Astrocyte of the spinal cord (primary cell): ENCODE measurements at regions not wholly inside any gene's neighbourhood (a gene's known extent, or its start where the extent isn't known, plus 50 kb on each side); places are given as distances from the start of the nearest gene placed in this dataset.
A peak's percentile ranks its signal among the peaks of the same experiment; 100 is the strongest.

Source experiments
- DNase-seq: peaks from one replicate; pipeline ENCODE4 v3.0.0; 2011; ENCODE audit warnings: low read depth, low spot score
- H3K4me3 ChIP-seq: 2 replicates; pipeline ENCODE4 v1.5.1; 2011; ENCODE audit warnings: low read depth, mild to moderate bottlenecking, low read length, moderate library complexity
- CTCF ChIP-seq: IDR thresholded peaks from 2 replicates; pipeline ENCODE4 v1.5.1; 2012; ENCODE audit warnings: low read depth, mild to moderate bottlenecking, low read length, inconsistent platforms
- in situ Hi-C: cut with HindIII; loops from 2 replicates; pipeline ENCODE4 v1.10.0; 2017; ENCODE audit warnings: low sequenced_read_pairs

GRCh38 chr9:79131824-79132377 lies 439.9 kb upstream of the TLE4 start:
- in situ Hi-C loops: loop anchor here (25.0 kb wide), 1 partner anchor 430 kb away; the partner anchor contains the start of gene TLE4
- no peak for TF ChIP-seq CTCF

GRCh38 chr9:79134654-79135053 lies 437.1 kb upstream of the TLE4 start:
- peak; percentile 6 for DNase-seq
- in situ Hi-C loops: loop anchor here (25.0 kb wide), 1 partner anchor 428 kb away; the partner anchor contains the start of gene TLE4
- peak; percentile 26 for TF ChIP-seq CTCF

More at GRCh38 chr9:79131824-79132377, 439.9 kb upstream of the TLE4 start:
- no peak for DNase-seq
- no peak overlapping the region for H3K4me3 ChIP-seq

GRCh38 chr9:79135681-79136415 lies 435.9 kb upstream of the TLE4 start:
- no peak for TF ChIP-seq CTCF
- in situ Hi-C loops: loop anchor here (25.0 kb wide), 1 partner anchor 426 kb away; the partner anchor contains the start of gene TLE4
- no peak overlapping the region for H3K4me3 ChIP-seq
- DNase-seq: no peak

More at GRCh38 chr9:79134654-79135053, 437.1 kb upstream of the TLE4 start:
- H3K4me3 ChIP-seq: no peak overlapping the region

- in situ Hi-C loops: loop anchor here (25.0 kb wide), 1 partner anchor 422 kb away; the partner anchor contains the start of gene TLE4
- no peak for DNase-seq
- no peak for TF ChIP-seq CTCF
- H3K4me3 ChIP-seq: no peak overlapping the region
Measured at GRCh38 chr9:79140751-79141150, 431.0 kb upstream of the TLE4 start.

GRCh38 chr9:79143211-79143610 lies 428.6 kb upstream of the TLE4 start:
- TF ChIP-seq CTCF: no peak
- in situ Hi-C loops: loop anchor here (25.0 kb wide), 1 partner anchor 419 kb away; the partner anchor contains the start of gene TLE4
- no peak overlapping the region for H3K4me3 ChIP-seq
- DNase-seq: peak; percentile 17

- no peak overlapping the region for H3K4me3 ChIP-seq
- TF ChIP-seq CTCF: no peak
- DNase-seq: no peak
- in situ Hi-C loops: loop anchor here (25.0 kb wide), 1 partner anchor 417 kb away; the partner anchor contains the start of gene TLE4
Measured at GRCh38 chr9:79145442-79145841, 426.3 kb upstream of the TLE4 start.
